Epithelial cell of proximal tubule (primary cell): ENCODE measurements at regions not wholly inside any gene's neighbourhood (a gene's known extent, or its start where the extent isn't known, plus 50 kb on each side); places are given as distances from the start of the nearest gene placed in this dataset.

ENCODE experiments used
- DNase-seq: peaks from one replicate; pipeline ENCODE4 v3.0.0-alpha.2; 2011; ENCODE audit warnings: low read depth
- H3K4me3 ChIP-seq: 2 replicates; pipeline ENCODE4 v1.5.1; 2011; ENCODE audit warnings: low read depth, mild to moderate bottlenecking, low read length
- TF ChIP-seq, protein P1 (sequence below): conservative IDR thresholded peaks from 2 replicates; pipeline ENCODE4 v1.5.1; 2012; ENCODE audit warnings: low read depth, mild to moderate bottlenecking, low read length

DNA sequence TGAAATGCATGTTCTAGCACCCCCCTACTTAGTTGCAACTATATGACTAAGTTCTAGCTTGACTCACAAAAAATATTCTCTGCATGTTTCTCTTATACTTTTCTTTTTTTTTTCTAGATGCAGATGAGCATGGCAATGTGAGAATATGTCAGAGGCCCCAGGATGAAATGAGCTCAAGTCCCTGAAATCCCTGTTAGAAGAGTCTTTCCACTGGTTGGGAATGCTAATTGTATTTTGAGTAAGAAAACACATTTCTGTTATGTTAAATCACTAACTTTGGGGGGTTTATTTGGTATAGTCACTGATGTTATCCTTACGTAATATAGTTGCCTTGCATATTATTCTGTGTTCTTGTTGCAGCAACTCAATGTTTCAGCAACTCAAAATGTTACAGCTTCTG, 306.1 kb upstream of the CCDC179 start:
- DNase-seq: no peak
- TF ChIP-seq, protein P1, sequence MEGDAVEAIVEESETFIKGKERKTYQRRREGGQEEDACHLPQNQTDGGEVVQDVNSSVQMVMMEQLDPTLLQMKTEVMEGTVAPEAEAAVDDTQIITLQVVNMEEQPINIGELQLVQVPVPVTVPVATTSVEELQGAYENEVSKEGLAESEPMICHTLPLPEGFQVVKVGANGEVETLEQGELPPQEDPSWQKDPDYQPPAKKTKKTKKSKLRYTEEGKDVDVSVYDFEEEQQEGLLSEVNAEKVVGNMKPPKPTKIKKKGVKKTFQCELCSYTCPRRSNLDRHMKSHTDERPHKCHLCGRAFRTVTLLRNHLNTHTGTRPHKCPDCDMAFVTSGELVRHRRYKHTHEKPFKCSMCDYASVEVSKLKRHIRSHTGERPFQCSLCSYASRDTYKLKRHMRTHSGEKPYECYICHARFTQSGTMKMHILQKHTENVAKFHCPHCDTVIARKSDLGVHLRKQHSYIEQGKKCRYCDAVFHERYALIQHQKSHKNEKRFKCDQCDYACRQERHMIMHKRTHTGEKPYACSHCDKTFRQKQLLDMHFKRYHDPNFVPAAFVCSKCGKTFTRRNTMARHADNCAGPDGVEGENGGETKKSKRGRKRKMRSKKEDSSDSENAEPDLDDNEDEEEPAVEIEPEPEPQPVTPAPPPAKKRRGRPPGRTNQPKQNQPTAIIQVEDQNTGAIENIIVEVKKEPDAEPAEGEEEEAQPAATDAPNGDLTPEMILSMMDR: no peak
- no peak overlapping the region for H3K4me3 ChIP-seq

DNA sequence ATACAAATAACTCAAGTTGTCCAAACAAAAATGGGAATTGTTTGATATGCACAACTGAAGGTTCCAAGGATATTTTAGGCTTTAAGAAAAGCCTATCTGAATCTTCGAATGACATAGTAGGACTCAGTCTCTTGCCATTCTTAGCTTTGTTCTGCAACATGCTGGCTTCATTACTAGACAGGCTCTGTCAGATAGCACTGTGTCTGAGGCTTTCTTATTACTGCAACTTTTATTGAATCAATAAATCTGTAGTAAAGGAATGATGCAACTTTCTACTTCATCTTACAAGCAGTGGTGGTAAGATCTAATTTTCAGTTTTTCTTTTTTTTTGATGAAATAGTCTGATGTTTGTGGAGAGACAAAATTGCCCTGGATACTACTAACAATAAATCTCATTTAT, 319.3 kb upstream of the CCDC179 start:
- no peak overlapping the region for H3K4me3 ChIP-seq
- no peak for DNase-seq
- TF ChIP-seq, protein P1: no peak

DNA sequence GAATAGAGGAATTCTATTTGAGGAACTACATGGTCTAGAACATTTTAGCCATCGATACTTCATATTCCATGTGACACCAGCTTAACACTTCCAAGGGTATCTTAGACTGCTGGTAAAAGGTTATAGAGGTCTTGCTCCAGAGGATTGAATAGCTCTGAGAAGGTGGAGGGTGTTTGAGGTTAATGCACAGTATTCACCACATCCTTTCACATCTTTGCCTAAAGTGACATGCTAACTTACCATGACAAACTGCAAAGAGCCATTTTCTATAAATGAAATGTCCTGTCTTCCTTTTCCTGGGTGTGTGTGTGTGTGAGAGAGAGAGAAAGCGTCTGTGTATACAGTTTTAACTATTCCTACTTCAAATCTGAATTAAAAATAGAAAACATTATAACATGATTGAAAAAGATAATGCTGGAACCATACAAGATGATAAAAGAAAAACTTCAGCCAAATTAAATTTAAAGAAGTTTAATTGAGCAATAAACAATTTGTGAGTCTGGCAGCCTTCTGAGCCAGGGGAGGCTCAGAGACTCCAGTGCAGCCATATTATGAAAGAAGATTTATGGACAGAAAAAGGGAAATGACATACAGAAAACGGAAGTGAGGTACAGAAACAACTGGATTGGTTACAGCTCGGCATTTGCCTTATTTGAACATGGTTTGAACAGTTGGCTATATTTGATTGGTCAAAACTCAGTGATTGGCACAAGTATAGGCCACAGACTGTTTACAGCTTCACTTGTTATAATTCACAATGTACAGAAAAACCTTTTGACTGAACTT, 320.9 kb upstream of the CCDC179 start:
- no peak overlapping the region for H3K4me3 ChIP-seq
- no peak for DNase-seq
- TF ChIP-seq, protein P1: no peak

DNA sequence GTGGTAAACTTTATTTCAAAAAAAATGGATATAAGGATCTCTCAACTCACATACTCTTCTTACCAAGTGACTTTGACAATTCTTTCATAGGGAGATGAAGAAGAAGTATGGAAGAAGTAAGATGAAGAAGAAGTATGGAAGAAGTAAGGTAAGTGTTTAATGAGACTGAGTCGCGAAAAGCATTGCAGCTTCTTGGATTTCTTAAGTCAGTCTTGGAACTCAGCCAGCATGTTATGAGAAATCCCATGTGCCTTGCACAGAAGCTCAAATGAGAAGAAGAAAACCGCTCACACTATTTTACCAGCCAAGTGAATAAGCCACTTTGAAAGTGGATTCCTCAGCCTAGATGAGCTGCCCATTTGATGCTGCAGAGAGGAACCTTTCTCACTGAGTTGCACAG, 332.0 kb upstream of the CCDC179 start:
- no peak for DNase-seq
- TF ChIP-seq, protein P1: no peak
- H3K4me3 ChIP-seq: no peak overlapping the region

DNA sequence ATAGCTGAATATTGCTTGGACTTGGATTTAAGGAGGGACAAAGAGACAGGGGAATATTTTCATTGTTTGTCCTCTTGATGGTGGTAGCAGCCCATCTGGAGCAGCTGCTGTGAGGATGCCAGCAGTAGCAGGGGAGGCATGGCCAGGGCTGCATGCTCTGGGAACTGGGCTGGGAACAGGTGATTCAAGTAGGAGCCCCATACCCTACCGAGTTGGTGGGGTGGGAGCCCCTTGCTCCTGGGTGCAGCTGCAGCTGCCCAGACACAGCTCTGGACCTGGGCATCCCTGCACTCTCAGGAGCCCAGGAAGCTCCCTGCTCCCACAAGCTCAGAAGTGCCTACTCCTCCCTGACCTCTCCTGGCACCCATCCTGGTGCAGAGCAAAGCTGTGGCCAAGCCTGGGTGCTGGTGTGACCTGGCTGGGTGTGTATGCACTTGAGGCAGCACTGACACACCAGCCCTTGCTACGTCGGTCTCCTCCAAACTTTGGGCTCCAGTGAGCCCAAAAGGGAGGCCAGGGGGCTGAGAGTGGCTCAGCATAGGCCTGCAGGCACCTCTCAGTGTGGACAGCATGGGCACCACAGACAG, 341.8 kb upstream of the CCDC179 start:
- H3K4me3 ChIP-seq: no peak overlapping the region
- TF ChIP-seq, protein P1: no peak
- DNase-seq: no peak

DNA sequence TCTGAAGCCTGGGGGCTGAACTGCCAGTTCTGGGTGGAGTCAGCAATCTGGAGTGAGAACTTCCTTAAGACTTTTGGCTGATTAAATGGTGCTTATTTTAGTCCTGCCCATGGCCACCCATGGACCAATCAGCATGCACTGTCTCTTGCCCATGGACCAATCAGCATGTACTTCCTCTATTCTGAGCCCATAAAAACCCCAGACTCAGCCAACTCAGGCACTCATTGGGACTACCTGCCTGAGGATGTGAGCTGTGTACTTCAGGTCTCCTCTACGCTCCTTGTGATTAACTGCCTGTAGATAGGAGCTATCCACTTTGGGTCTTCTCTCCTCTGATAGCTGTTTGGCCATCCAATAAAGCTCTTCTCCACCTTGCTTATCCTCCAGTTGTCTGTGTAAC, 342.3 kb upstream of the CCDC179 start:
- TF ChIP-seq, protein P1: no peak
- DNase-seq: no peak
- H3K4me3 ChIP-seq: no peak overlapping the region
